ENCODE measurements at regions not wholly inside any gene's neighbourhood (a gene's known extent, or its start where the extent isn't known, plus 50 kb on each side); places are given as distances from the start of the nearest gene placed in this dataset.

DNA sequence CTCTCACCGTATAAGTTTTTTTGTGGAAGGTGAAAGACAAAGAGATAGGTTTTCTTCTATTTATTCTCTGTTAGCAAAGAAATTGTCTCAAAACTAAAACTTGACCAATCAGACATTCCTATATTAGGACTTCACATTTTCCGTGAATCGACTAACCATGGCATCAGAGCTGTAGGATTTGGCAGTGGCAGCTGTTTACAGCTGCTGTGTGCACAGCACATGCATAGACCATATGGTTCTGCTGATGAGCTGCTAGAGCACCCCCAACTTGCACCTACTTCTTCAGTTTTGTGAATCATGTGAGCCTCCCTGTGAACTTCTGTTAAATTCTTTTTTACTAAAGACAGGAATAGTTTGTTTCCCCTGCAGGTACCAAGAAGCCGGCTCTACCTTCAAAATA, 157.9 kb downstream of the RFX6 start:
- TF ChIP-seq, protein P1, sequence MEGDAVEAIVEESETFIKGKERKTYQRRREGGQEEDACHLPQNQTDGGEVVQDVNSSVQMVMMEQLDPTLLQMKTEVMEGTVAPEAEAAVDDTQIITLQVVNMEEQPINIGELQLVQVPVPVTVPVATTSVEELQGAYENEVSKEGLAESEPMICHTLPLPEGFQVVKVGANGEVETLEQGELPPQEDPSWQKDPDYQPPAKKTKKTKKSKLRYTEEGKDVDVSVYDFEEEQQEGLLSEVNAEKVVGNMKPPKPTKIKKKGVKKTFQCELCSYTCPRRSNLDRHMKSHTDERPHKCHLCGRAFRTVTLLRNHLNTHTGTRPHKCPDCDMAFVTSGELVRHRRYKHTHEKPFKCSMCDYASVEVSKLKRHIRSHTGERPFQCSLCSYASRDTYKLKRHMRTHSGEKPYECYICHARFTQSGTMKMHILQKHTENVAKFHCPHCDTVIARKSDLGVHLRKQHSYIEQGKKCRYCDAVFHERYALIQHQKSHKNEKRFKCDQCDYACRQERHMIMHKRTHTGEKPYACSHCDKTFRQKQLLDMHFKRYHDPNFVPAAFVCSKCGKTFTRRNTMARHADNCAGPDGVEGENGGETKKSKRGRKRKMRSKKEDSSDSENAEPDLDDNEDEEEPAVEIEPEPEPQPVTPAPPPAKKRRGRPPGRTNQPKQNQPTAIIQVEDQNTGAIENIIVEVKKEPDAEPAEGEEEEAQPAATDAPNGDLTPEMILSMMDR (IDR thresholded peaks at IDR 0.05 in 4 of 5, conservative IDR thresholded peaks at IDR 0.05 in 1 of 5): no peak
- TF ChIP-seq POLR2A (IDR thresholded peaks at IDR 0.05): no peak

Data from gastrocnemius medialis (tissue), 4 donors.